H1 (cell line): ENCODE measurements at regions not wholly inside any gene's neighbourhood (a gene's known extent, or its start where the extent isn't known, plus 50 kb on each side); places are given as distances from the start of the nearest gene placed in this dataset.

Source experiments
- CTCF ChIA-PET: fragments of 300-600 bp; sonication (Branson Sonifier 250); formaldehyde crosslinking; loops from one replicate; lab custom pipeline; 2021; ENCODE audit not compliant: partially characterized antibody; lab: Charles Lee
- POLR2A ChIA-PET: fragments of 300-600 bp; sonication (Branson Sonifier 250); formaldehyde crosslinking; loops from one replicate; lab custom pipeline; 2021; ENCODE audit warnings: inconsistent platforms; ENCODE audit not compliant: partially characterized antibody; lab: Charles Lee
- DNase-seq, 2 experiments: peaks; one replicate each; pipeline versions ENCODE4 v3.0.0 to v3.0.0-alpha.2; 2010 to 2022; ENCODE audit warnings: low spot score in 2 of 2, low read depth in 1 of 2, mixed read lengths in 1 of 2
- FAIRE-seq: peaks from 2 replicates; lab custom pipeline; 2011; peaks lifted over from hg19 to GRCh38; lab: Jason Lieb, UNC
- H2AFZ ChIP-seq: 2 replicates; pipeline ENCODE4 v1.8.1; 2012; ENCODE audit warnings: low read length, inconsistent platforms
- H2AK5ac ChIP-seq: 2 replicates; pipeline ENCODE4 v1.6.1; 2013; ENCODE audit warnings: low read depth, low read length
- H2BK120ac ChIP-seq: replicated peaks from 2 replicates; pipeline ENCODE3; 2013; ENCODE audit warnings: low read depth, low read length, inconsistent platforms
- H2BK12ac ChIP-seq: 2 replicates; pipeline ENCODE4 v1.6.1; 2013; ENCODE audit warnings: low read depth, low read length
- H2BK15ac ChIP-seq: 2 replicates; pipeline ENCODE4 v1.6.1; 2013; ENCODE audit warnings: low read length
- H2BK20ac ChIP-seq: 2 replicates; pipeline ENCODE4 v1.6.1; 2013; ENCODE audit warnings: low read length
- H2BK5ac ChIP-seq: 2 replicates; pipeline ENCODE4 v1.6.1; 2013; ENCODE audit warnings: low read depth, low read length
- H3K14ac ChIP-seq: 2 replicates; pipeline ENCODE4 v1.6.1; 2013; ENCODE audit warnings: inconsistent platforms; ENCODE audit not compliant: insufficient read length
- H3K18ac ChIP-seq: 2 replicates; pipeline ENCODE4 v1.6.1; 2013; ENCODE audit warnings: low read length; ENCODE audit errors: extremely low read depth
- H3K23ac ChIP-seq: 2 replicates; pipeline ENCODE4 v1.6.1; 2013; ENCODE audit warnings: inconsistent platforms; ENCODE audit not compliant: insufficient read length
- H3K23me2 ChIP-seq: 2 replicates; pipeline ENCODE4 v1.6.1; 2013; ENCODE audit warnings: low read depth, low read length
- H3K27ac ChIP-seq: 2 replicates; pipeline ENCODE4 v1.6.1; 2011; ENCODE audit warnings: low read depth, low read length, inconsistent platforms
- H3K27me3 ChIP-seq, 4 experiments: replicated peaks in 1 of 4; 1 replicate in 1 of 4; 2 replicates in 3 of 4; pipeline versions ENCODE4 v1.6.1 to v1.8.1; 2011 to 2013; ENCODE audit warnings: low read length in 3 of 4, mild to moderate bottlenecking in 3 of 4, inconsistent platforms in 2 of 4, mixed read lengths in 2 of 4, moderate library complexity in 1 of 4; ENCODE audit not compliant: control insufficient read depth in 3 of 4, insufficient read depth in 3 of 4; ENCODE audit errors: extremely low read depth in 1 of 4
- H3K36me3 ChIP-seq, 4 experiments: 2 replicates each; pipeline versions ENCODE4 v1.6.1 to v1.8.1; 2011 to 2013; ENCODE audit warnings: mild to moderate bottlenecking in 4 of 4, low read length in 3 of 4, moderate library complexity in 2 of 4, control low read depth in 1 of 4, inconsistent platforms in 1 of 4; ENCODE audit not compliant: insufficient read depth in 4 of 4, control insufficient read depth in 2 of 4
- H3K4ac ChIP-seq: replicated peaks from 2 replicates; pipeline ENCODE3; 2013; ENCODE audit warnings: low read length, low read depth, mixed read lengths, inconsistent platforms; ENCODE audit not compliant: insufficient read length
- H3K4me1 ChIP-seq, 4 experiments: replicated peaks in 1 of 4; 1 replicate in 1 of 4; 2 replicates in 3 of 4; pipeline versions ENCODE4 v1.6.1 to v1.8.1; 2011 to 2013; ENCODE audit warnings: low read length in 3 of 4, inconsistent platforms in 2 of 4, mixed read lengths in 1 of 4; ENCODE audit not compliant: insufficient read depth in 4 of 4, control insufficient read depth in 3 of 4
- H3K4me2 ChIP-seq, 2 experiments: 2 replicates each; pipeline versions ENCODE4 v1.6.1 to v1.8.1; 2011 to 2013; ENCODE audit warnings: low read depth in 2 of 2, low read length in 2 of 2, control low read depth in 1 of 2, inconsistent platforms in 1 of 2, mild to moderate bottlenecking in 1 of 2; ENCODE audit not compliant: insufficient read depth in 1 of 2
- H3K4me3 ChIP-seq, 4 experiments: fragments of 200-600, 300-600 bp in 1 of 4; sonication (generic), shearing (Covaris generic), sonication (Bioruptor Twin) in 1 of 4; 2 replicates each; pipeline versions ENCODE4 v1.5.1 to v1.8.1; 2011 to 2016; ENCODE audit warnings: low read length in 4 of 4, low read depth in 3 of 4, control low read depth in 2 of 4, inconsistent platforms in 2 of 4, mild to moderate bottlenecking in 2 of 4, mixed read lengths in 1 of 4, moderate library complexity in 1 of 4; ENCODE audit not compliant: insufficient read depth in 2 of 4; ENCODE audit errors: extremely low read depth in 1 of 4
- H3K56ac ChIP-seq: replicated peaks from 2 replicates; pipeline ENCODE3; 2013; ENCODE audit warnings: low read depth, mild to moderate bottlenecking, mixed read lengths, low read length, inconsistent platforms; ENCODE audit not compliant: insufficient read length
- H3K79me1 ChIP-seq: 2 replicates; pipeline ENCODE4 v1.6.1; 2013; ENCODE audit warnings: low read depth, low read length, control low read depth
- H3K79me2 ChIP-seq, 2 experiments: 2 replicates each; pipeline versions ENCODE4 v1.6.1 to v1.8.1; 2012 to 2013; ENCODE audit warnings: low read length in 2 of 2, mild to moderate bottlenecking in 2 of 2, inconsistent platforms in 1 of 2; ENCODE audit not compliant: insufficient read depth in 2 of 2, control insufficient read depth in 1 of 2
- H3K9ac ChIP-seq, 4 experiments: replicated peaks in 1 of 4; 1 replicate in 1 of 4; 2 replicates in 3 of 4; pipeline versions ENCODE4 v1.6.1 to v1.8.1; 2011 to 2013; ENCODE audit warnings: low read depth in 3 of 4, low read length in 3 of 4, control low read depth in 2 of 4, mild to moderate bottlenecking in 2 of 4, moderate library complexity in 2 of 4, inconsistent platforms in 1 of 4; ENCODE audit errors: extremely low read depth in 1 of 4
- H3K9me3 ChIP-seq, 2 experiments: 2 replicates each; pipeline versions ENCODE4 v1.6.1 to v1.8.1; 2012 to 2013; ENCODE audit warnings: mild to moderate bottlenecking in 2 of 2, moderate library complexity in 2 of 2, control low read depth in 1 of 2, inconsistent platforms in 1 of 2, low read depth in 1 of 2, low read length in 1 of 2, mixed read lengths in 1 of 2; ENCODE audit not compliant: insufficient read depth in 2 of 2
- H4K20me1 ChIP-seq, 2 experiments: replicated peaks in 1 of 2; 2 replicates each; pipeline versions ENCODE3 to v1.8.1; 2011 to 2013; ENCODE audit warnings: inconsistent platforms in 2 of 2, low read length in 2 of 2, mild to moderate bottlenecking in 1 of 2; ENCODE audit not compliant: insufficient read depth in 2 of 2, control insufficient read depth in 1 of 2
- H4K5ac ChIP-seq: 2 replicates; pipeline ENCODE4 v1.6.1; 2013; ENCODE audit warnings: low read length, low read depth, mixed read lengths, inconsistent platforms; ENCODE audit not compliant: insufficient read length
- H4K8ac ChIP-seq: 2 replicates; pipeline ENCODE4 v1.8.0; 2013; ENCODE audit warnings: mild to moderate bottlenecking, moderate library complexity, low read length, inconsistent platforms; ENCODE audit not compliant: insufficient read depth; ENCODE audit errors: extremely low read depth
- H4K91ac ChIP-seq: replicated peaks from 2 replicates; pipeline ENCODE3; 2013; ENCODE audit warnings: low read length, mixed read lengths, inconsistent platforms; ENCODE audit not compliant: insufficient read length
- CREB1 ChIP-seq: IDR thresholded peaks from 2 replicates; pipeline ENCODE4 v1.6.1; 2012; ENCODE audit warnings: inconsistent platforms
- EP300 ChIP-seq, 2 experiments: IDR thresholded peaks; 1 replicate in 1 of 2; 2 replicates in 1 of 2; pipeline ENCODE4 v1.6.1; 2011 to 2012; ENCODE audit warnings: low read depth in 2 of 2, low read length in 2 of 2, mild to moderate bottlenecking in 2 of 2, borderline replicate concordance in 1 of 2, inconsistent platforms in 1 of 2, moderate library complexity in 1 of 2
- WGBS, 2 experiments: shearing (Covaris generic) in 1 of 2; methylation state at CpG; one replicate each; pipeline versions ENCODE4 v1.1.6 to v1.1.7; 2013 to 2015; ENCODE audit warnings: low lambda C conversion rate in 2 of 2, mixed read lengths in 2 of 2, inconsistent platforms in 1 of 2, low coverage in 1 of 2, missing lambda C conversion rate in 1 of 2; ENCODE audit not compliant: insufficient replicate concordance in 2 of 2, insufficient coverage in 1 of 2, insufficient read length in 1 of 2; ENCODE audit errors: extremely low coverage in 1 of 2, missing lambda C conversion rate in 1 of 2; 5-methylcytosine and 5-hydroxymethylcytosine counted together

DNA sequence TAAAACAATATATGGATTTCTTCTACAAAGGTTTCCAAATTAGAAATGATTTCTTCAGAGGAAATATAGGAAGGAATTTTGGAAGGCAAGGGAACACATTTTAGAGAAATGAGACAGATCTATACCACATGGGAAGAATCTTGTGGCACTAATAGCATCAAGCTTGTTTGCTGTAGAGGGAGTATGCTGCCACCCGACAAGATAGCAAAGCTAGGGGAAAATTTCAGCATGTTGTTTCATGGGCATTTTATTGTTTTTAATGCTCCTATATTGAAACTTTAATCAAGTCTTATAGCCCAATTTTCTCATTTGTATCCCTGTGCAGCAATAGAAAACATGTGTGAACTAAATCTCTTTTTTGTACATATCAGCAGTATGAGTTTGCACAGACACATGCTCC, 551.7 kb upstream of the INTU start:
- no peak overlapping the region for H3K9ac ChIP-seq
- H2AK5ac ChIP-seq, result no peak overlapping the region
- H4K5ac ChIP-seq, result no peak overlapping the region
- no peak overlapping the region for H3K4me3 ChIP-seq
- 0 out of 4 replicates have a peak, but pooled peaks cover 0 to 3% of the 10 kb centered on the region in 2 experiments for H3K9me3 ChIP-seq
- no peak overlapping the region for H3K14ac ChIP-seq
- H4K20me1 ChIP-seq, result no peaks in the 10 kb centered on the region
- no peak for FAIRE-seq
- TF ChIP-seq CREB1, result no peak
- TF ChIP-seq EP300 (IDR thresholded peaks at IDR 0.05; ENCODE audit: borderline replicate concordance in 1 of 2, low read depth in 2 of 2, low read length in 2 of 2), result no peak
- TF ChIP-seq, all 59 proteins: peak for 0
- no peaks in the 10 kb centered on the region for H3K79me2 ChIP-seq
- no peaks in the 10 kb centered on the region for H3K23me2 ChIP-seq
- no peak overlapping the region for H3K18ac ChIP-seq
- no peak overlapping the region for H3K27ac ChIP-seq
- no peak overlapping the region for H3K4ac ChIP-seq
- H3K4me1 ChIP-seq, result no peaks in the 10 kb centered on the region
- H2BK120ac ChIP-seq, result no peak overlapping the region
- no peaks in the 10 kb centered on the region for H3K79me1 ChIP-seq
- H2AFZ ChIP-seq, result no peak overlapping the region
- H2BK12ac ChIP-seq, result no peak overlapping the region
- H3K27me3 ChIP-seq, result no peaks in the 10 kb centered on the region
- no peak overlapping the region for H2BK5ac ChIP-seq
- ChIA-PET CTCF (no interaction called here), POLR2A (interaction anchor here (1.1 kb wide), 1 partner anchor 9 kb away, joined by 3 read pairs; no protein-coding TSS in a partner anchor)
- DNase-seq, result no peak
- no peak overlapping the region for H3K4me2 ChIP-seq
- no peak overlapping the region for H2BK15ac ChIP-seq
- 82% methylated on average over 1 of the region's 1 CpG; no CpG with 5 or more reads in 1 of the 2 experiments for WGBS, 2 experiments
- H4K91ac ChIP-seq, result no peak overlapping the region
- no peak overlapping the region for H2BK20ac ChIP-seq
- no peak overlapping the region for H3K56ac ChIP-seq
- no peaks in the 10 kb centered on the region for H3K36me3 ChIP-seq
- no peak overlapping the region for H4K8ac ChIP-seq
- H3K23ac ChIP-seq, result no peak overlapping the region
